Effector memory CD4-positive, alpha-beta T cell (primary cell): ENCODE measurements at regions not wholly inside any gene's neighbourhood (a gene's known extent, or its start where the extent isn't known, plus 50 kb on each side); places are given as distances from the start of the nearest gene placed in this dataset.
"Not testable (repeated sequence)": the region's sequence is repeated elsewhere in the genome, so short reads cannot be mapped to it uniquely, and the experiment has no call there.

Experiments
- DNase-seq, 3 donors: peaks; one replicate each; pipeline ENCODE4 v3.0.0-alpha.2; 2020
- H3K27ac ChIP-seq: 2 replicates; pipeline ENCODE4 v1.7.0; 2013; ENCODE audit warnings: mild to moderate bottlenecking, low read length, moderate library complexity; ENCODE audit not compliant: insufficient read depth, poor library complexity, severe bottlenecking
- H3K27me3 ChIP-seq: replicated peaks from 2 replicates; pipeline ENCODE4 v1.7.0; 2013; ENCODE audit warnings: mild to moderate bottlenecking, low read length; ENCODE audit not compliant: insufficient read depth, control insufficient read depth, poor library complexity, severe bottlenecking
- H3K36me3 ChIP-seq: 2 replicates; pipeline ENCODE4 v1.7.0; 2013; ENCODE audit warnings: mild to moderate bottlenecking, low read length, moderate library complexity; ENCODE audit not compliant: control insufficient read depth, insufficient read depth
- H3K4me1 ChIP-seq: 2 replicates; pipeline ENCODE4 v1.7.0; 2013; ENCODE audit warnings: low read length, mild to moderate bottlenecking; ENCODE audit not compliant: control insufficient read depth, insufficient read depth, poor library complexity, severe bottlenecking
- H3K4me3 ChIP-seq: 2 replicates; pipeline ENCODE4 v1.7.0; 2013; ENCODE audit warnings: low read length, low read depth, mild to moderate bottlenecking; ENCODE audit not compliant: insufficient read depth, poor library complexity, severe bottlenecking
- H3K9me3 ChIP-seq: 2 replicates; pipeline ENCODE4 v1.7.0; 2013; ENCODE audit warnings: mild to moderate bottlenecking, low read length, moderate library complexity; ENCODE audit not compliant: control insufficient read depth

DNA sequence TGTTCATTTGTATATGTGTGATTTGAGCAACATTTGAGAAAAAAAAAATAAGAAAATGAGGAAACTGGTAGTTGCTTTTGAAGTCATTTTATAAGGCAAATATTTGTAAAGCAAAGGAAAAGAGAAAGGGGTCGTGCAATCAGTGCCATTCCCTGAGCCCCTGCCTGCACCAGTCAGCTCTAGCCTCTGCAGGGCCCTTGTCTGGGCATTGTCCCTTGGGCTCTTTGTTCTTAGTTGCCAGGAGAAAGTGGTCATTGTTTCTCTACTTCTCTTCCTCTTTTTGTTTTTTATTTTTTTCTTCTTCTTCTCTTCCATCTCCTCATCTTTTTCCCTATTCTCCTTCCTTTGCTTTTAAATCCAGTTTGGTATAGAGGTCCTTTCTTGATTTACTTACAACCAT lies 175.3 kb upstream of the CREB1 start:
- Histone ChIP-seq H3K36me3 (no peaks in the 10 kb centered on the region), H3K4me3 (no peak overlapping the region), H3K4me1 (no peaks in the 10 kb centered on the region), H3K9me3 (no peaks in the 10 kb centered on the region), H3K27me3 (no peaks in the 10 kb centered on the region), H3K27ac (no peak overlapping the region)
- no peak for DNase-seq

DNA sequence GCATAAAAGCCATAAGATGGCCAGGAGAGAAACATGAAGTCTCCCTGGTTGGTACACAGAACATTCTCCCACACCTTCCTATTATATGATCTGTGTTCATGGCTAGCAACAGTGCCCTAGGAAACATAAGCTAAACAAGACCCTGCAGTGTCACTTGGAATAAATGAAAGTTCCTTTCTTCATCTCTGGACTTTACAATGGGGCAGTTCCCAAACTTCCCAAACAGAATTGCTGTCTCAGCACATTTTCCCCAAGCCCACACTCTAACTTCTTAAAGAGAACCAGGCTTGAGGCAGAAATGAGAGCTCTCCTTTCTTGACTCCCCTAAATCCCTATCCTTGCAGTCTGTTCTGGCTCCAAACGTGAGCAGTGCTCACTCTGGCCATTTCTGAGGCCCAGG lies 173.2 kb upstream of the CREB1 start:
- Histone ChIP-seq H3K27ac (no peak overlapping the region), H3K9me3 (no peaks in the 10 kb centered on the region), H3K4me3 (no peak overlapping the region), H3K27me3 (no peaks in the 10 kb centered on the region), H3K4me1 (no peaks in the 10 kb centered on the region), H3K36me3 (no peaks in the 10 kb centered on the region)
- DNase-seq, result no peak

DNA sequence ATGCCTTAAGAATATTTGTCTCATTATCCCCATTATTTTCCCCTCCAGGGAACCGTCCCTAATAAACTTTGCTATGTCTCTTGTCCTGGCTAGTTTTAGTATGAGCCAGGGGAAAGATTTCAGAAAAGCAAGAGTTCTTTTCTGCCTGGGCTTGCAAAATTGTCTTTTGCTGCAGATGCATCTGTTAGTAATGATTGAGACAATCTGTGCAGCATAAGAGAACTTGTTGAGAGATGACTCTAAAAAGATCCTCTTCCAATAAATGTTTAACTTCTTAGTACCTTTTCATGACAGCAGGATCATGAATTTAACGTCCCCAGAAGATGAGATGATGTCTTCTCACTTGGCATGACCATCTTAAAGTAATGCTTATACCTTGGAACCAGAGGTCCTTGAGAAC lies 172.5 kb upstream of the CREB1 start:
- no peak overlapping the region for H3K27ac ChIP-seq
- H3K27me3 ChIP-seq, result no peaks in the 10 kb centered on the region
- H3K4me3 ChIP-seq, result no peak overlapping the region
- no peak for DNase-seq
- H3K4me1 ChIP-seq, result no peaks in the 10 kb centered on the region
- no peaks in the 10 kb centered on the region for H3K9me3 ChIP-seq
- H3K36me3 ChIP-seq, result no peaks in the 10 kb centered on the region

DNA sequence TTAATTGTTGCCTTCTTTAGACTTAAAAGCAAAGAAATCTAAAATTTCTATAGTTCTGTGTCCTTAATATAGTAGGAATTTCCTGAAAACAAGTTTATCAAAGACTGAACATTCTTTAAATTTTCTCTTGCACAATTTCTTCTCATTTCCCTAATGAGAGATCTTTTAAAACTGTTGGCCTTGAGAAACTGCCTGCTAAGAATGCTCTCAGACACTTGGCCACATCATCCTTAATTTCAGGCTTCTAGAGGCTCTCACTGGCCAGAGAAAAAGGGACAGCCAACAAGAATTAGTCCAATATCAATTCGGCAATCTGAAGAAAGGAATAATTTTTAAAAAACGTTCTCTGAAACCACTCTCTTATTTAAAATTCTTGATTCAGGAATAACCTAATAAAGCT lies 167.0 kb upstream of the CREB1 start:
- H3K27ac ChIP-seq, result no peak overlapping the region
- H3K4me3 ChIP-seq, result no peak overlapping the region
- H3K9me3 ChIP-seq, result no peaks in the 10 kb centered on the region
- no peak for DNase-seq
- no peaks in the 10 kb centered on the region for H3K4me1 ChIP-seq
- H3K36me3 ChIP-seq, result no peaks in the 10 kb centered on the region
- H3K27me3 ChIP-seq, result no peaks in the 10 kb centered on the region

DNA sequence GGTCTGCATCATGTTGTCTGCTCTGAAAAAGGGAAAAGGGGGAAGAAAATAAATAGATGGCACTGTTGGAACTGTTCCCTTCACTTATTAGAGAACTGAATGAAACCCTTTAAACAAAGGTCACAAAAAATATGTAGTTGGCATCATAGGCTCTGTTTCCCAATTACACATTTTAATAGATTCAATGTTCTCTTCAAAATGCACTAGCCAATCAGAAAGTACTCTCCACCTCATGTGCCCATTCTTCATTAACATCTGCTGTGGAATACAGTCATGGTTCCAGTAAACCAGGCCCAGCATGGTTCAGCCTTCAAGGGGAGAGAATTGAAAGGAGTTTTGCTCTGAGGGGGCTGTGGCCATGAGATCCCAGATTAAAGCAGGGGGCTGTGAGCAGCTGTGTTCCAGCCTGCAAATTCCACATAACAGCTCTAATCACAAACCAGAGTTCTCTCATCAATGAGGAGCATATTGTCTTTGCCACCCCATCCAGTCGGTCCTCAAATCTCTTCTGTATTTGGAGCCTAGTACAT lies 165.9 kb upstream of the CREB1 start:
- Histone ChIP-seq H3K27me3 (no peaks in the 10 kb centered on the region), H3K27ac (no peak overlapping the region), H3K36me3 (no peaks in the 10 kb centered on the region), H3K4me1 (no peaks in the 10 kb centered on the region), H3K4me3 (no peak overlapping the region), H3K9me3 (no peaks in the 10 kb centered on the region)
- DNase-seq, result no peak

DNA sequence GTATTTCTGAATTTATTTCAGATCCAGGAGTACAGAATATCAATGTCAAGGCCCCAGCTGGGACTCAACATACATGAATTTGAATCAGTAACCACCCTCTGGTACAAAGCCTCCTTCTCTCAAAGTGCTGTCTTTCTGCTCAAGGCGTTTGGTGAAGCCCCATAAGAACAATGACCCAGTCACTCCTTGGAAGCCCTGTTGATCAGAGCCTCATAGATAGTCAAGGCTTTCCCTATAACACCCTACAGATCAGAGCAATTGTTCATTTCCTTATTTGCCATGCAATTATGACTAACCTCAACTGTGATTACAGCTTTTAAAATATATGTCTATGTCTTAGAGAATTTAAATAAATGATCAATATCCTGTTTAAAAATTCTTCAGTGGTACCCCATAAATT lies 159.1 kb upstream of the CREB1 start:
- peaks cover 3% of the 10 kb centered on the region for H3K9me3 ChIP-seq
- H3K27ac ChIP-seq, result no peak overlapping the region
- no peak for DNase-seq
- H3K36me3 ChIP-seq, result no peaks in the 10 kb centered on the region
- no peaks in the 10 kb centered on the region for H3K27me3 ChIP-seq
- no peak overlapping the region for H3K4me3 ChIP-seq
- H3K4me1 ChIP-seq, result no peaks in the 10 kb centered on the region

DNA sequence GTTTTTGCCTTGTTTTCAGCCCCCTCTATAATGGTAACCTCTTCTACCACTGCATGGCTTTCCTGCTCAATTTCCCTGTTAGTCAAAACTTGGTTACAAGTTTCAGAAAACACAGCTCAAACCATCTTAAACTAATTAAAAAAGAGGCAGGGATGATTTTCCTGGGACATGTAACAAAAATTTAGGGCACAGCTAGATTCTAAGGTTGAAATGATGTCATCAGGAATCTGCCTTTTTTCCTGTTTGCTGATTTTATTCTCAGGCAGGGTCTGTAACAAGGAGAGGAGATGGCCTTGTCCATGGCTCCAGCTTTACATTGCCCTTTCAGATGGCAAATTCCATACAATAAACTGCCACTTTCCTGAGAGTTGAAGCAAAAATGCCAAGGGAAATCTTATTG lies 157.9 kb upstream of the CREB1 start:
- Histone ChIP-seq H3K36me3 (no peaks in the 10 kb centered on the region), H3K27me3 (no peaks in the 10 kb centered on the region), H3K9me3 (peaks cover 4% of the 10 kb centered on the region), H3K4me1 (no peaks in the 10 kb centered on the region), H3K4me3 (no peak overlapping the region), H3K27ac (no peak overlapping the region)
- DNase-seq, result no peak

DNA sequence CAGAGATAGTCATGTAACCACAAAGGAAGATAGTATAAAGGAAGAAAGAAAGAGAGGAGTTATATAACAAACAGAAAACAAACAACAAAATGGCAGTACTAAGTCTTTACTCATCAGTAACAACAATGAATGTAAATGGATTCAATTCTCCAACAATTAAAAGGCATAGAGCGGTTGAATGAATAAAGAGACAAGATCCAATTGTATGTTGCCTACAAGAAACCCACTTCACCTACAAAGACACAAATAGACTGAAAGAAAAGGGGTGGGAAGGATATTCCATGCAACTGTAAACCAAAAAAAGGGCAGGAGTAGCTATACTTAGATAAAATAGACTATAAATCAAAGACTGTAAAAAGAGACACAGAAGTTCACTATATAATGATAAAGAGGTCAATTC lies 157.3 kb upstream of the CREB1 start:
- no peaks in the 10 kb centered on the region for H3K27me3 ChIP-seq
- H3K36me3 ChIP-seq, result no peaks in the 10 kb centered on the region
- H3K9me3 ChIP-seq, result peaks cover 4% of the 10 kb centered on the region
- H3K4me1 ChIP-seq, result no peaks in the 10 kb centered on the region
- DNase-seq, result no peak
- H3K4me3 ChIP-seq, result no peak overlapping the region
- H3K27ac ChIP-seq, result no peak overlapping the region

DNA sequence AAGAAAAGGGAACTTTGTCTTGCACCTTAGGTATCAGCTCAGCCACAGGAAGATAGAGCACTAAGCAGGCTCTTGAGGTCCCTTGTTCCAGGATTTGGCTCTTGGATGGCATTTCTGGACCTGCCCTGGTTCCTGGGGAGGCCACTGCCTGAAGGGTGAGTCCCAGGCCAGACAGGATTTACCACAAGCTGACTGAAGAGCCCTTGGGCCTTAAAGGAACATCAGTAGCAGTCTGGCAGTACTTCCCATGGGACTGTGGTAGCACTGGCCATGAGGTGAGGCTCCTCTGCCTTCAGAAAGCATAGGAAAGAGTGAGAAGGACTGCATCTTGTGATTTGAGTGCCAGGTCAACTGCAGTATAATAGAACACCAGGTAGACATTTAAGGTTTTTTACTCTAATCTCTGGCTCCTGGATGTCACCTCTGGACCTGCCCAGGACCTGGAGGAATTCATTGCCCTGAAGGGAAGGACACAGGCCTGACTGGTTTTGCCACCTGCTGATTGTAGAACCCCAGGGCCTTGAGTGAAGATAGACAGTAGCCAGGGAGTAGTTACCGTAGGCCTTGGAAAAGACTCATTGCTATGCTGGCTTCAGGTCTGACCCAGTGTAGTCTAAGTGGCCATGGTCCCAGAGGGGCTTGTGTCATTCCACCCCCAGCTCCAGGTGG lies 154.4 kb upstream of the CREB1 start:
- Histone ChIP-seq H3K36me3 (no peaks in the 10 kb centered on the region), H3K4me3 (no peak overlapping the region), H3K27me3 (no peaks in the 10 kb centered on the region), H3K9me3 (peaks cover 4% of the 10 kb centered on the region), H3K4me1 (no peaks in the 10 kb centered on the region), H3K27ac (no peak overlapping the region)
- no peak for DNase-seq

DNA sequence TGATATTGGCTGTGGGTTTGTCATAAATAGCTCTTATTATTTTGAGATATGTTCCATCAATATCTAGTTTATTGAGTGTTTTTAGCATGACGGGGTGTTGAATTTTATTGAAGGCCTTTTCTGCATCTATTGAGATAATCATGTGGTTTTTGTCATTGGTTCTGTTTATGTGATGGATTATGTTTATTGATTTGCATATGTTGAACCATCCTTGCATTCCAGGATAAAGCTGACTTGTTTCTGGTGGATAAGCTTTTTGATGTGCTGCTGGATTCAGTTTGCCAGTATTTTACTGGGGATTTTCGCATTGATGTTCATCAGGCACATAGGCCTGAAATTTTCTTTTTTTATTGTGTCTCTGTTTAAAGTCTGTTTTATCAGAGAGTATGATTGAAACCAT lies 151.1 kb upstream of the CREB1 start:
- H3K4me1 ChIP-seq, H3K36me3 ChIP-seq, H3K27me3 ChIP-seq, H3K27ac ChIP-seq, DNase-seq, H3K9me3 ChIP-seq, H3K4me3 ChIP-seq: not testable (repeated sequence)
